ENCODE measurements at regions not wholly inside any gene's neighbourhood (a gene's known extent, or its start where the extent isn't known, plus 50 kb on each side); places are given as distances from the start of the nearest gene placed in this dataset.

- TF ChIP-seq GATA3 (IDR thresholded peaks at IDR 0.05; ENCODE audit: low read depth, low read length) (peak; percentile 36), GATA2 (IDR thresholded peaks at IDR 0.05; ENCODE audit: low read depth, low read length) (peak; percentile 54)
Observed at GRCh38 chr12:16789204-16789790, 183.3 kb upstream of the LMO3 start.
